ENCODE measurements at regions not wholly inside any gene's neighbourhood (a gene's known extent, or its start where the extent isn't known, plus 50 kb on each side); places are given as distances from the start of the nearest gene placed in this dataset.
A peak's percentile ranks its signal among the peaks of the same experiment; 100 is the strongest.

DNA sequence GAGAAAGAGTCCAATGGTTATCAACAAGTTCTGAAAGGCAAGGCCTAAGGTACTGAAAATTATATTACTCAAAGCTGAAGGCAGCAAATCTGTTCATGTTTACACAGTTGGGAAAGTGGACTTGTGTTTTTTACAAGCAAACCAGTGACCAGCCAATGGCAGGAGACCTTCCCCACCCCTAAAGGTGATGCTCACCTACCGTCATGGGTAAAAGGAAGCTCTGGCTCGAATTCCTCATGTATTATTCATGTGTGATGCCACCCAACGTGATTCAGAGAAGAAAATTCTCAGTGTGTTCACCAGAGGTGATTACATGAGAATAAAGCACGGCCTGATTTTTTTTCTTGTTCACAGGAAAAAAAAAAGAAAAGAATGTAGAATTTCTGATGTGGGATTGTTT is 1161.2 kb upstream of the SEL1L start:
- Histone ChIP-seq H4K8ac (ENCODE audit: low read depth, low read length) (no peak overlapping the region), H2AK5ac (ENCODE audit: low read length) (no peak overlapping the region), H3K79me2 (ENCODE audit: control insufficient read depth, insufficient read depth, low read length, poor library complexity) (no peaks in the 10 kb centered on the region), H3K4me2 (ENCODE audit: low read length) (no peak overlapping the region), H2BK5ac (ENCODE audit: low read depth, low read length, poor library complexity) (no peak overlapping the region), H3K18ac (ENCODE audit: low read length) (no peak overlapping the region), H3K4me1 (ENCODE audit: control insufficient read depth in 1 of 2, insufficient read depth in 2 of 2, low read length in 2 of 2) (no peaks in the 10 kb centered on the region), H2BK12ac (ENCODE audit: low read length) (no peak overlapping the region), H3K27ac (ENCODE audit: low read depth, low read length) (no peak overlapping the region), H3K9ac (ENCODE audit: low read length) (no peak overlapping the region), H3K23ac (ENCODE audit: low read length) (no peak overlapping the region), H3K36me3 (ENCODE audit: control insufficient read depth in 1 of 2, insufficient read depth in 2 of 2, low read length in 2 of 2) (no peaks in the 10 kb centered on the region), H3K79me1 (ENCODE audit: low read length) (no peaks in the 10 kb centered on the region), H3K27me3 (ENCODE audit: insufficient read depth, low read length) (no peaks in the 10 kb centered on the region), H3K9me3 (ENCODE audit: insufficient read depth, low read depth, low read length) (no peaks in the 10 kb centered on the region), H4K12ac (ENCODE audit: low read depth, low read length) (no peak overlapping the region), H3K14ac (ENCODE audit: low read length) (no peak overlapping the region), H3K4me3 (ENCODE audit: low read depth, low read length) (no peak overlapping the region), H2BK120ac (ENCODE audit: insufficient read depth, low read length, poor library complexity) (no peak overlapping the region), H3K4ac (ENCODE audit: low read depth, low read length) (no peak overlapping the region), H2AFZ (ENCODE audit: insufficient read depth, low read length, poor library complexity) (no peak overlapping the region), H4K91ac (ENCODE audit: low read depth, low read length) (no peak overlapping the region)
- DNase-seq = peak in 1 of 2 donors; percentile 16
- no CpG with 5 or more reads among the region's 4 CpGs for WGBS (ENCODE audit: extremely low coverage, insufficient coverage, insufficient read length)

DNA sequence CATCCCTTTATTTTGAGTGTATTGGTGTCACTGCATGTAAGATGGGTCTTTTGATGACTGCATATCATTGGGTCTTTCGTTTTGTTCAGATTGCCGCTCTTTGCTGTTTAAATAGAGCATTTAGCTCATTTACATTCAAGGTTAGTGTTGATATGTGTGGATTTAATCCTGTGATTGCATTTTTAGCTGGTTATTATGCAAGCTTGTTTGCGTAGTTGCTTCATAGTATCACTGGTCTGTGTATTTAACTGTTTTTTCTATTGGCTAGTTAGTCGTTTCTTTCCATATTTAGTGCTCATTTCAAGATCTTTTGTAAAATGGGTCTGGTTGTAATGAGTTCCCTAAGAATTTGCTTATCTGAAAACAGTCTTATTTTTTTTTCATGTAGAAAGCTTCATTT is 1170.6 kb upstream of the SEL1L start:
- Histone ChIP-seq H3K14ac (ENCODE audit: low read length) (no peak overlapping the region), H4K12ac (ENCODE audit: low read depth, low read length) (no peak overlapping the region), H3K27me3 (ENCODE audit: insufficient read depth, low read length) (no peaks in the 10 kb centered on the region), H3K36me3 (ENCODE audit: control insufficient read depth in 1 of 2, insufficient read depth in 2 of 2, low read length in 2 of 2) (no peaks in the 10 kb centered on the region), H3K18ac (ENCODE audit: low read length) (no peak overlapping the region), H3K9me3 (ENCODE audit: insufficient read depth, low read depth, low read length) (no peaks in the 10 kb centered on the region), H3K4ac (ENCODE audit: low read depth, low read length) (no peak overlapping the region), H3K4me2 (ENCODE audit: low read length) (no peak overlapping the region), H3K4me1 (ENCODE audit: control insufficient read depth in 1 of 2, insufficient read depth in 2 of 2, low read length in 2 of 2) (no peaks in the 10 kb centered on the region), H3K4me3 (ENCODE audit: low read depth, low read length) (no peak overlapping the region), H3K27ac (ENCODE audit: low read depth, low read length) (no peak overlapping the region), H3K79me2 (ENCODE audit: control insufficient read depth, insufficient read depth, low read length, poor library complexity) (no peaks in the 10 kb centered on the region), H3K9ac (ENCODE audit: low read length) (no peak overlapping the region), H4K8ac (ENCODE audit: low read depth, low read length) (no peak overlapping the region), H2BK5ac (ENCODE audit: low read depth, low read length, poor library complexity) (no peak overlapping the region), H2AFZ (ENCODE audit: insufficient read depth, low read length, poor library complexity) (no peak overlapping the region), H4K91ac (ENCODE audit: low read depth, low read length) (no peak overlapping the region), H2BK120ac (ENCODE audit: insufficient read depth, low read length, poor library complexity) (no peak overlapping the region), H3K23ac (ENCODE audit: low read length) (no peak overlapping the region), H3K79me1 (ENCODE audit: low read length) (no peaks in the 10 kb centered on the region), H2AK5ac (ENCODE audit: low read length) (no peak overlapping the region), H2BK12ac (ENCODE audit: low read length) (no peak overlapping the region)
- DNase-seq = no peak
- no CpG with 5 or more reads among the region's 4 CpGs for WGBS (ENCODE audit: extremely low coverage, insufficient coverage, insufficient read length)

DNA sequence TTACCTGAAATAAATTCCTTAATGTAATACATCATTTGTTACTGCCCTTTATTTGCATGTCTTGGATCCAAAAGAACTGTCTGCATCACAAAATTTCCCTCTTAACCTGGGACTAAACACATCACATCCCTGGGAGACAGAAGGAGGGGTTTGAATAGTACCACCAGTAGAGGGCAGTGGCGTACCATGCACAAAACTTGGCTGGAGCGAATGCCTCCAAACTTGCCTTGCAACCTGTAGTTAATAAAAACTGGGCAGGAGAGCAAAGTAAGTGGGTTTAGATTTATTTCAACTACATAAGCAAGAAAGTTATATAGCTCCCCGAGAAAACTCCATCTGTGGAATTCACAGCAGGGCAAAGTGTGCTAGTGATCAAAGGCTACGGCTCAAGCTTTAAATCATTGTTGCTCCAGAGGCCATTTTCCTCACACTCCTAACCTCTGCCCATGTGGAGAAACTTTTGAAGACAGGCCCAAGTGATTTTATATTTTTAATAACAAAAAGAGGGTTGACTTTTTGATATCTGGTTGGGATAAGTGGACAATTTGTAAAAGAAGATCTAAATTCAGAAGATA is 1176.7 kb upstream of the SEL1L start:
- no peaks in the 10 kb centered on the region for H3K79me1 ChIP-seq (ENCODE audit: low read length)

DNA sequence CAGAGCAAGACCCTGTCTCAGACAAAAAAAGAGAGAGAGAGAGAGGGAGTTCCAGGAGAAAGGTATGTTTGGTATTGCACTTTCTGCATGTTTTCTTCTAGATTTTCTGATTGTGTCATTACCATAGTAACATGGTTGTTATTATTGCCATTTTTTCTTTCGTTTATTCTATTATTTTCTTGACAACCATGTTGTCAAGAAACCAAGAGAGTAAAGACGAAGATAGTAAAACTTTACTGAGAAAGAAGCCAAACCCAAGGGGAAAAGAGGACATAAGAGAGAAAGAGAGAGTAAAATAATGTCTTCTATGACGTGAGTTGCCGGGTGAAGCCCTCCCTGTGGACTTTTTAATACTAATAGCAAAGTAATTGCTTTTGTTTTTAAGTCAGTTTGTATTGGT is 1186.0 kb upstream of the SEL1L start:
- H2BK120ac ChIP-seq (ENCODE audit: insufficient read depth, low read length, poor library complexity) = no peak overlapping the region
- no peaks in the 10 kb centered on the region for H3K27me3 ChIP-seq (ENCODE audit: insufficient read depth, low read length)
- no peak overlapping the region for H3K18ac ChIP-seq (ENCODE audit: low read length)
- no peak overlapping the region for H2AFZ ChIP-seq (ENCODE audit: insufficient read depth, low read length, poor library complexity)
- H4K91ac ChIP-seq (ENCODE audit: low read depth, low read length) = no peak overlapping the region
- H3K14ac ChIP-seq (ENCODE audit: low read length) = no peak overlapping the region
- H2AK5ac ChIP-seq (ENCODE audit: low read length) = no peak overlapping the region
- no peak overlapping the region for H3K9ac ChIP-seq (ENCODE audit: low read length)
- no peak overlapping the region for H3K4me2 ChIP-seq (ENCODE audit: low read length)
- H3K9me3 ChIP-seq (ENCODE audit: insufficient read depth, low read depth, low read length) = peaks cover 2% of the 10 kb centered on the region
- no peak overlapping the region for H2BK12ac ChIP-seq (ENCODE audit: low read length)
- WGBS (ENCODE audit: extremely low coverage, insufficient coverage, insufficient read length) = no CpG with 5 or more reads among the region's 4 CpGs
- H3K4ac ChIP-seq (ENCODE audit: low read depth, low read length) = no peak overlapping the region
- no peak overlapping the region for H2BK5ac ChIP-seq (ENCODE audit: low read depth, low read length, poor library complexity)
- no peaks in the 10 kb centered on the region for H3K36me3 ChIP-seq (ENCODE audit: control insufficient read depth in 1 of 2, insufficient read depth in 2 of 2, low read length in 2 of 2)
- H3K4me3 ChIP-seq (ENCODE audit: low read depth, low read length) = no peak overlapping the region
- no peaks in the 10 kb centered on the region for H3K4me1 ChIP-seq (ENCODE audit: control insufficient read depth in 1 of 2, insufficient read depth in 2 of 2, low read length in 2 of 2)
- no peak overlapping the region for H4K8ac ChIP-seq (ENCODE audit: low read depth, low read length)
- no peaks in the 10 kb centered on the region for H3K79me1 ChIP-seq (ENCODE audit: low read length)
- no peak overlapping the region for H3K27ac ChIP-seq (ENCODE audit: low read depth, low read length)
- H4K12ac ChIP-seq (ENCODE audit: low read depth, low read length) = no peak overlapping the region
- peak in 1 of 2 donors; percentile 75 for DNase-seq
- H3K23ac ChIP-seq (ENCODE audit: low read length) = no peak overlapping the region
- no peaks in the 10 kb centered on the region for H3K79me2 ChIP-seq (ENCODE audit: control insufficient read depth, insufficient read depth, low read length, poor library complexity)

More for the DNA sequence above, 1176.7 kb upstream of the SEL1L start:
- no peak overlapping the region for H2AK5ac ChIP-seq (ENCODE audit: low read length)
- no peak overlapping the region for H4K91ac ChIP-seq (ENCODE audit: low read depth, low read length)
- H3K4me2 ChIP-seq (ENCODE audit: low read length) = no peak overlapping the region
- WGBS (ENCODE audit: extremely low coverage, insufficient coverage, insufficient read length) = no CpG with 5 or more reads among the region's 4 CpGs
- H2BK5ac ChIP-seq (ENCODE audit: low read depth, low read length, poor library complexity) = no peak overlapping the region
- no peak overlapping the region for H3K18ac ChIP-seq (ENCODE audit: low read length)
- no peaks in the 10 kb centered on the region for H3K79me2 ChIP-seq (ENCODE audit: control insufficient read depth, insufficient read depth, low read length, poor library complexity)
- no peaks in the 10 kb centered on the region for H3K9me3 ChIP-seq (ENCODE audit: insufficient read depth, low read depth, low read length)
- no peak overlapping the region for H2BK12ac ChIP-seq (ENCODE audit: low read length)
- H3K23ac ChIP-seq (ENCODE audit: low read length) = no peak overlapping the region
- H3K9ac ChIP-seq (ENCODE audit: low read length) = no peak overlapping the region
- H4K8ac ChIP-seq (ENCODE audit: low read depth, low read length) = no peak overlapping the region
- H4K12ac ChIP-seq (ENCODE audit: low read depth, low read length) = no peak overlapping the region
- DNase-seq = peak; percentile 44 to 82
- H2AFZ ChIP-seq (ENCODE audit: insufficient read depth, low read length, poor library complexity) = no peak overlapping the region
- no peak overlapping the region for H3K27ac ChIP-seq (ENCODE audit: low read depth, low read length)
- H3K27me3 ChIP-seq (ENCODE audit: insufficient read depth, low read length) = no peaks in the 10 kb centered on the region
- no peak overlapping the region for H3K4me3 ChIP-seq (ENCODE audit: low read depth, low read length)
- no peak overlapping the region for H3K14ac ChIP-seq (ENCODE audit: low read length)
- H3K36me3 ChIP-seq (ENCODE audit: control insufficient read depth in 1 of 2, insufficient read depth in 2 of 2, low read length in 2 of 2) = no peaks in the 10 kb centered on the region
- H3K4me1 ChIP-seq (ENCODE audit: control insufficient read depth in 1 of 2, insufficient read depth in 2 of 2, low read length in 2 of 2) = no peaks in the 10 kb centered on the region
- no peak overlapping the region for H3K4ac ChIP-seq (ENCODE audit: low read depth, low read length)
- no peak overlapping the region for H2BK120ac ChIP-seq (ENCODE audit: insufficient read depth, low read length, poor library complexity)
